SU-DHL-6 (cell line): ENCODE measurements at regions not wholly inside any gene's neighbourhood (a gene's known extent, or its start where the extent isn't known, plus 50 kb on each side); places are given as distances from the start of the nearest gene placed in this dataset.

Source experiments
- H2AFZ ChIP-seq: fragments of 200-600 bp; sonication (generic); 2 replicates; pipeline ENCODE4 v1.6.1; 2014; ENCODE audit warnings: low read depth, mild to moderate bottlenecking, moderate library complexity, mixed read lengths, antibody characterized with exemption, low read length; ENCODE audit not compliant: severe bottlenecking
- H3F3A ChIP-seq: fragments of 200-600 bp; shearing (Covaris generic); 2 replicates; pipeline ENCODE4 v1.6.0; 2016; ENCODE audit warnings: antibody characterized with exemption, mild to moderate bottlenecking; ENCODE audit not compliant: insufficient read depth
- H3K27ac ChIP-seq: fragments of 200-600 bp; sonication (generic); 2 replicates; pipeline ENCODE4 v1.5.1; 2016; ENCODE audit warnings: low read depth, mild to moderate bottlenecking, low read length, moderate library complexity, mixed read lengths
- H3K27me3 ChIP-seq: fragments of 200-600 bp; sonication (generic), shearing (Covaris generic); 2 replicates; pipeline ENCODE4 v1.6.0; 2014; ENCODE audit warnings: mild to moderate bottlenecking, low read length
- H3K36me3 ChIP-seq: fragments of 200-600 bp; sonication (generic); 2 replicates; pipeline ENCODE4 v1.6.1; 2014; ENCODE audit warnings: mild to moderate bottlenecking, low read length, mixed read lengths
- H3K4me2 ChIP-seq: fragments of 300-600, 200-600 bp; shearing (Covaris generic), sonication (generic); 2 replicates; pipeline ENCODE4 v1.6.0; 2014; ENCODE audit warnings: low read length, low read depth, mild to moderate bottlenecking; ENCODE audit not compliant: poor library complexity, severe bottlenecking
- H3K4me3 ChIP-seq: fragments of 200-600 bp; sonication (generic); 2 replicates; pipeline ENCODE4 v1.5.1; 2014; ENCODE audit warnings: antibody characterized with exemption, low read length, mild to moderate bottlenecking, mixed read lengths; ENCODE audit not compliant: insufficient read depth, poor library complexity, severe bottlenecking
- H3K79me2 ChIP-seq: fragments of 200-600 bp; sonication (generic); 2 replicates; pipeline ENCODE4 v1.6.1; 2014; ENCODE audit warnings: mild to moderate bottlenecking, low read length, moderate library complexity; ENCODE audit not compliant: insufficient read depth
- H3K9ac ChIP-seq: fragments of 200-600 bp; sonication (generic); 2 replicates; pipeline ENCODE4 v1.7.0; 2014; ENCODE audit warnings: mild to moderate bottlenecking, low read length
- H3K9me2 ChIP-seq: fragments of 200-600 bp; sonication (generic); replicated peaks from 2 replicates; pipeline ENCODE4 v1.6.1; 2014; ENCODE audit warnings: low read length; ENCODE audit not compliant: insufficient read depth
- H3K9me3 ChIP-seq: fragments of 200-600 bp; sonication (generic); 2 replicates; pipeline ENCODE4 v1.6.1; 2014; ENCODE audit warnings: low read length, mixed read lengths; ENCODE audit not compliant: insufficient read depth
- H4K20me1 ChIP-seq: fragments of 200-600 bp; sonication (generic); 2 replicates; pipeline ENCODE4 v1.6.1; 2014; ENCODE audit warnings: low read depth, mild to moderate bottlenecking, antibody characterized with exemption, low read length, moderate library complexity, mixed read lengths
- CTCF ChIP-seq: fragments of 200-600 bp; sonication (generic); IDR thresholded peaks from one replicate; pipeline ENCODE4 v1.5.1; 2017; ENCODE audit warnings: antibody characterized with exemption, mild to moderate bottlenecking, low read length, moderate library complexity; ENCODE audit not compliant: insufficient read depth, poor library complexity, severe bottlenecking
- EZH2phosphoT487 ChIP-seq: fragments of 200-600 bp; sonication (generic), shearing (Covaris generic); conservative IDR thresholded peaks from 2 replicates; pipeline ENCODE4 v1.6.1; 2018; ENCODE audit warnings: mild to moderate bottlenecking, antibody characterized with exemption, low read length, moderate library complexity, mixed read lengths

- H3K4me2 ChIP-seq: no peak overlapping the region
- no peak for TF ChIP-seq EZH2phosphoT487
- H3K79me2 ChIP-seq: no peaks in the 10 kb centered on the region
Measured at GRCh38 chr10:130464426-130464825, 328.2 kb downstream of the GLRX3 start.

GRCh38 chr10:130466271-130466997 is 330.2 kb downstream of the GLRX3 start:
- Histone ChIP-seq H3K9me2 (no peaks in the 10 kb centered on the region), H3K9me3 (no peaks in the 10 kb centered on the region), H3K4me2 (no peak overlapping the region)

More at GRCh38 chr10:130464426-130464825, 328.2 kb downstream of the GLRX3 start:
- no peaks in the 10 kb centered on the region for H3K9me3 ChIP-seq
- no peaks in the 10 kb centered on the region for H3F3A ChIP-seq
- no peaks in the 10 kb centered on the region for H3K9me2 ChIP-seq
- H3K9ac ChIP-seq: no peak overlapping the region
- H3K27ac ChIP-seq: no peak overlapping the region
- H4K20me1 ChIP-seq: no peaks in the 10 kb centered on the region
- no peaks in the 10 kb centered on the region for H3K27me3 ChIP-seq
- H3K4me3 ChIP-seq: no peak overlapping the region
- H3K36me3 ChIP-seq: no peaks in the 10 kb centered on the region
- H2AFZ ChIP-seq: no peak overlapping the region

GRCh38 chr10:130470286-130470685 is 334.1 kb downstream of the GLRX3 start:
- Histone ChIP-seq H4K20me1 (no peaks in the 10 kb centered on the region), H2AFZ (no peak overlapping the region), H3F3A (no peaks in the 10 kb centered on the region), H3K9ac (no peak overlapping the region), H3K27ac (no peak overlapping the region), H3K9me3 (no peaks in the 10 kb centered on the region), H3K36me3 (no peaks in the 10 kb centered on the region), H3K79me2 (no peaks in the 10 kb centered on the region), H3K4me3 (no peak overlapping the region), H3K4me2 (no peak overlapping the region), H3K27me3 (no peaks in the 10 kb centered on the region), H3K9me2 (no peaks in the 10 kb centered on the region)
- TF ChIP-seq CTCF: no peak

More at GRCh38 chr10:130466271-130466997, 330.2 kb downstream of the GLRX3 start:
- Histone ChIP-seq H4K20me1 (no peaks in the 10 kb centered on the region), H3K27me3 (no peaks in the 10 kb centered on the region), H2AFZ (no peak overlapping the region), H3K27ac (no peak overlapping the region), H3F3A (no peaks in the 10 kb centered on the region), H3K4me3 (no peak overlapping the region), H3K36me3 (no peaks in the 10 kb centered on the region), H3K79me2 (no peaks in the 10 kb centered on the region), H3K9ac (no peak overlapping the region)
- TF ChIP-seq CTCF (no peak), EZH2phosphoT487 (no peak)

GRCh38 chr10:130470973-130471372 is 334.8 kb downstream of the GLRX3 start:
- Histone ChIP-seq H3K9me3 (no peaks in the 10 kb centered on the region), H3K36me3 (no peaks in the 10 kb centered on the region), H3K27me3 (no peaks in the 10 kb centered on the region), H3K4me3 (no peak overlapping the region), H3K27ac (no peak overlapping the region), H3K79me2 (no peaks in the 10 kb centered on the region), H3K9ac (no peak overlapping the region), H2AFZ (no peak overlapping the region), H4K20me1 (no peaks in the 10 kb centered on the region), H3K9me2 (no peaks in the 10 kb centered on the region), H3K4me2 (no peak overlapping the region), H3F3A (no peaks in the 10 kb centered on the region)
- no peak for TF ChIP-seq EZH2phosphoT487
- TF ChIP-seq CTCF: no peak
